OCI-LY7 (cell line): ENCODE measurements at regions not wholly inside any gene's neighbourhood (a gene's known extent, or its start where the extent isn't known, plus 50 kb on each side); places are given as distances from the start of the nearest gene placed in this dataset.

Source experiments
- CTCF ChIP-seq: fragments of 200-600 bp; sonication (generic); conservative IDR thresholded peaks from 2 replicates; pipeline ENCODE4 v1.5.1; 2014; ENCODE audit warnings: mild to moderate bottlenecking, antibody characterized with exemption, low read length, moderate library complexity, mixed read lengths
- EZH2phosphoT487 ChIP-seq: fragments of 200-600 bp; sonication (generic); IDR thresholded peaks from 2 replicates; pipeline ENCODE4 v1.6.1; 2018; ENCODE audit warnings: low read depth, borderline replicate concordance, mild to moderate bottlenecking, mixed run types, antibody characterized with exemption, low read length, moderate library complexity, mixed read lengths

GRCh38 chr4:138408758-138409157 is 166.6 kb upstream of the SLC7A11 start:
- no peak for TF ChIP-seq CTCF
- no peak for TF ChIP-seq EZH2phosphoT487
